K562 (cell line): ENCODE measurements at regions not wholly inside any gene's neighbourhood (a gene's known extent, or its start where the extent isn't known, plus 50 kb on each side); places are given as distances from the start of the nearest gene placed in this dataset.
A peak's percentile ranks its signal among the peaks of the same experiment; 100 is the strongest.

Experiments used
- ATAC-seq: fragments of 200-7000 bp; cut with Tn5 transposase; 3 replicates; pipeline ENCODE4 v1.9.1; 2020; ENCODE audit warnings: moderate library complexity
- BruUV-seq: library from RNA; stranded (reverse); fragments of 400-500 nt; replicated peaks from 2 replicates; lab custom pipeline; 2021; lab: Mats Ljungman, UMichigan
- CTCF ChIA-PET: fragments of 300-600 bp; formaldehyde crosslinking; extraction: SDS; loops from one replicate; lab custom pipeline; 2021; ENCODE audit warnings: low intra/inter-chr PET ratio; lab: Yijun Ruan, JAX
- POLR2A ChIA-PET: fragments of 300-600, 350-650 bp; sonication (Branson Sonifier 250); formaldehyde crosslinking; extraction: SDS; loops from one replicate; lab custom pipeline; 2021; ENCODE audit warnings: antibody characterized with exemption, inconsistent platforms; lab: Yijun Ruan, JAX
- DNase-seq, 4 experiments: peaks; one replicate each; pipeline versions ENCODE4 v3.0.0 to v3.0.0-alpha.2; 2011 to 2018; ENCODE audit warnings: low spot score in 3 of 4, mixed read lengths in 3 of 4; ENCODE audit errors: extremely low read depth in 1 of 4
- FAIRE-seq: peaks from 2 replicates; lab custom pipeline; 2011; peaks lifted over from hg19 to GRCh38; lab: Jason Lieb, UNC
- H2AFZ ChIP-seq: 2 replicates; pipeline ENCODE4 v1.6.0; 2011; ENCODE audit warnings: low read depth, low read length, control low read depth, inconsistent platforms
- H3K27ac ChIP-seq: fragments of 200-600 bp; 3 replicates; pipeline ENCODE4 v1.8.0; 2011; ENCODE audit warnings: low read depth, mild to moderate bottlenecking, control low read depth, inconsistent platforms, low read length, moderate library complexity, mixed read lengths; ENCODE audit errors: extremely low read depth
- H3K27me3 ChIP-seq, 2 experiments: fragments of 300-600 bp in 1 of 2; 2 replicates in 1 of 2; 3 replicates in 1 of 2; pipeline versions ENCODE4 v1.6.0 to v1.8.0; 2011; ENCODE audit warnings: inconsistent platforms in 2 of 2, low read length in 2 of 2, mild to moderate bottlenecking in 1 of 2, mixed read lengths in 1 of 2, moderate library complexity in 1 of 2; ENCODE audit not compliant: control insufficient read depth in 2 of 2, insufficient read depth in 2 of 2
- H3K36me3 ChIP-seq: fragments of 300-600 bp; 3 replicates; pipeline ENCODE4 v1.8.0; 2011; ENCODE audit warnings: mild to moderate bottlenecking, low read length, inconsistent platforms; ENCODE audit not compliant: control insufficient read depth, insufficient read depth
- H3K4me1 ChIP-seq, 2 experiments: fragments of 200-600 bp in 1 of 2; replicated peaks in 1 of 2; 2 replicates in 1 of 2; 3 replicates in 1 of 2; pipeline versions ENCODE4 v1.5.1 to v1.8.0; 2011; ENCODE audit warnings: inconsistent platforms in 2 of 2, low read length in 2 of 2, mild to moderate bottlenecking in 1 of 2, mixed read lengths in 1 of 2, moderate library complexity in 1 of 2; ENCODE audit not compliant: control insufficient read depth in 2 of 2, insufficient read depth in 2 of 2
- H3K4me2 ChIP-seq: 2 replicates; pipeline ENCODE4 v1.6.1; 2011; ENCODE audit warnings: low read length, control low read depth, inconsistent platforms, mixed read lengths; ENCODE audit not compliant: insufficient read depth
- H3K4me3 ChIP-seq: fragments of 200-600 bp; sonication (generic), shearing (Covaris generic); 2 replicates; pipeline ENCODE4 v1.5.1; 2016; ENCODE audit warnings: control low read depth, inconsistent platforms
- H3K79me2 ChIP-seq: fragments of 200-600 bp; 3 replicates; pipeline ENCODE4 v1.8.0; 2011; ENCODE audit warnings: low read length, inconsistent platforms; ENCODE audit not compliant: control insufficient read depth, insufficient read depth
- H3K9ac ChIP-seq, 2 experiments: 2 replicates each; pipeline versions ENCODE4 v1.6.0 to v1.6.1; 2011; ENCODE audit warnings: low read depth in 2 of 2, low read length in 2 of 2, control low read depth in 1 of 2, inconsistent platforms in 1 of 2, mild to moderate bottlenecking in 1 of 2, mixed read lengths in 1 of 2; ENCODE audit not compliant: insufficient read depth in 1 of 2
- H3K9me1 ChIP-seq: one replicate; pipeline ENCODE4 v1.6.0; 2011; ENCODE audit warnings: inconsistent platforms, mild to moderate bottlenecking, low read length, moderate library complexity; ENCODE audit not compliant: control insufficient read depth, insufficient read depth
- H3K9me3 ChIP-seq: replicated peaks from 2 replicates; pipeline ENCODE4 v1.5.1; 2011; ENCODE audit warnings: low read depth, low read length, inconsistent platforms; ENCODE audit not compliant: control insufficient read depth, insufficient read depth
- H4K20me1 ChIP-seq: replicated peaks from 2 replicates; pipeline ENCODE4 v1.6.1; 2011; ENCODE audit warnings: low read length, inconsistent platforms, mixed read lengths; ENCODE audit not compliant: control insufficient read depth, insufficient read depth
- ATF7 ChIP-seq: fragments of 450-650 bp; IDR thresholded peaks from 2 replicates; pipeline ENCODE4 v1.7.1; 2014; ENCODE audit warnings: mild to moderate bottlenecking, moderate library complexity
- RAD21 ChIP-seq, 2 experiments: fragments of 250-450 bp in 1 of 2; fragments of 450-650 bp in 1 of 2; sonication (Bioruptor Pico) in 1 of 2; formaldehyde crosslinking in 1 of 2; IDR thresholded peaks in 1 of 2; conservative IDR thresholded peaks in 1 of 2; 2 replicates each; pipeline versions ENCODE4 v1.4.0 to v1.8.0; 2020 to 2022; ENCODE audit warnings: mild to moderate bottlenecking in 2 of 2, moderate library complexity in 1 of 2
- U2AF1 ChIP-seq: fragments of 200-400 bp; formaldehyde crosslinking; optimal IDR thresholded peaks from 2 replicates; pipeline ENCODE3; 2017; ENCODE audit warnings: mild to moderate bottlenecking, low read depth, low read length, moderate library complexity
- WGBS: fragments of 100-300 bp; shearing (Covaris generic); methylation state at CpG from one replicate; pipeline ENCODE4 v1.1.6; 2016; ENCODE audit warnings: low coverage, mixed read lengths; ENCODE audit not compliant: insufficient coverage; ENCODE audit errors: missing lambda C conversion rate; 5-methylcytosine and 5-hydroxymethylcytosine counted together
- in situ Hi-C: fragments of 300-500 bp; cut with MboI; formaldehyde crosslinking; loops from 4 replicates; pipeline ENCODE4 v1.15.0; 2018; ENCODE audit warnings: inconsistent platforms, mixed read lengths
- intact Hi-C: fragments of 100-400 bp; cut with micrococcal nuclease; formaldehyde crosslinking; loops from 2 replicates; pipeline ENCODE4 v1.14.2; 2022
- TF ChIP-seq, protein P1 (sequence below): fragments of 200-800 bp; sonication (Bioruptor generic); IDR thresholded peaks from 2 replicates; pipeline ENCODE4 v1.6.1; 2017; ENCODE audit warnings: missing genetic modification characterization, missing compliant biosample characterization

DNA sequence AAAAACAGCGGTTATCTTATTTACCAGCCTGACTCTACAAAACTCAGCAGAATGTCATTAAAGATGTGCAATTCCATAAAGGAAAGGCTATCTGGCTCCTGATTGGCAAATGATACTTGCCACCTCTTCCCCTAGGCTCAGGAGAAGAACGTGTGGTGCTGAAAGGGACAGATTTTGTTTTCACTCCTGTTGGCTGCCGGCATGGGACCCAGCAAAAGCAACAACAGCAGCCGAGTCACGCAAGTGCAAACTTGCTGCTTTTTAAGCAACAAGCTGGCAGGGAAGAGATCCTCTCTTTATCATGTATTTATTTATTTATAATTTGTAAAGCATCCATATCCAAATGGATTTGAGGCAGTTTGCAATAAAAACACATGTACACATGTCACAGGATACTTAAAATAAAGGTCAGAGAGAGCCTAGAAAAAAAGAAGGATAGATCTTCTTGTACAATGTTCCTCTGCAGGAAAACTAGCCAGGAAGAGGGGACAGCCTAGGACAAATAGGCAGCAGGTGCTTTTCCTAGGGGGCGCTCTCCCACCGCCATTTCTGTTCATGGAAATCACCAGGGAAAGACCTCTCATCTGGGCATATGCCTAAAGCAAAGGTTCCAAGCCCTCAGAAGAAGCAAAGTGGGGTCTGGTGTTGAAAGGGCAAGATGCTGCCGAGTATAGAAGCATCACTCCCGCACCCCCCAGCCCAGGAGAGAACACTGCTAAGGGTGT lies 799.3 kb downstream of the BCL11A start:
- no peak for ATAC-seq
- in situ Hi-C loops = no loop called here
- FAIRE-seq = no peak
- no peak overlapping the region for H3K9ac ChIP-seq
- CTCF ChIA-PET = no interaction called here
- H3K9me1 ChIP-seq = no peaks in the 10 kb centered on the region
- TF ChIP-seq ATF7 (no peak), U2AF1 (no peak), RAD21 (CRISPR knock-in tag; conservative IDR thresholded peaks at IDR 0.05 in 1 of 2, IDR thresholded peaks at IDR 0.05 in 1 of 2) (peak in 1 of 2 experiments; percentile 19; a peak in 1 of 4 replicates)
- TF ChIP-seq, protein P1, sequence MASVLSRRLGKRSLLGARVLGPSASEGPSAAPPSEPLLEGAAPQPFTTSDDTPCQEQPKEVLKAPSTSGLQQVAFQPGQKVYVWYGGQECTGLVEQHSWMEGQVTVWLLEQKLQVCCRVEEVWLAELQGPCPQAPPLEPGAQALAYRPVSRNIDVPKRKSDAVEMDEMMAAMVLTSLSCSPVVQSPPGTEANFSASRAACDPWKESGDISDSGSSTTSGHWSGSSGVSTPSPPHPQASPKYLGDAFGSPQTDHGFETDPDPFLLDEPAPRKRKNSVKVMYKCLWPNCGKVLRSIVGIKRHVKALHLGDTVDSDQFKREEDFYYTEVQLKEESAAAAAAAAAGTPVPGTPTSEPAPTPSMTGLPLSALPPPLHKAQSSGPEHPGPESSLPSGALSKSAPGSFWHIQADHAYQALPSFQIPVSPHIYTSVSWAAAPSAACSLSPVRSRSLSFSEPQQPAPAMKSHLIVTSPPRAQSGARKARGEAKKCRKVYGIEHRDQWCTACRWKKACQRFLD (CRISPR knock-in tag) = no peak
- H3K4me1 ChIP-seq = no peaks in the 10 kb centered on the region
- intact Hi-C loops = no loop called here
- H4K20me1 ChIP-seq = no peaks in the 10 kb centered on the region
- H3K79me2 ChIP-seq = no peaks in the 10 kb centered on the region
- H3K27ac ChIP-seq = no peak overlapping the region
- no peak overlapping the region for H2AFZ ChIP-seq
- DNase-seq = peak in 1 of 4 experiments; percentile 8
- no peaks in the 10 kb centered on the region for H3K27me3 ChIP-seq
- POLR2A ChIA-PET = no interaction called here
- BruUV-seq = no TSS peak
- H3K4me2 ChIP-seq = no peak overlapping the region
- no peak overlapping the region for H3K4me3 ChIP-seq
- no peaks in the 10 kb centered on the region for H3K9me3 ChIP-seq
- no peaks in the 10 kb centered on the region for H3K36me3 ChIP-seq
- 0% methylated on average over 8 of the region's 9 CpGs for WGBS
